Tibial artery (tissue), 4 donors: ENCODE measurements at regions not wholly inside any gene's neighbourhood (a gene's known extent, or its start where the extent isn't known, plus 50 kb on each side); places are given as distances from the start of the nearest gene placed in this dataset.
"Not testable (repeated sequence)": the region's sequence is repeated elsewhere in the genome, so short reads cannot be mapped to it uniquely, and the experiment has no call there.

Source experiments
- DNase-seq, 2 donors: peaks; one replicate each; pipeline ENCODE4 v3.0.0-alpha.2; 2019
- H3K27ac ChIP-seq, 2 donors: fragments of 200-600 bp; sonication (generic) in 1 of 2; 1 replicate in 1 of 2; 2 replicates in 1 of 2; pipeline ENCODE4 v1.5.1; 2018 to 2019; ENCODE audit warnings: mild to moderate bottlenecking in 1 of 2
- H3K27me3 ChIP-seq, 2 donors: fragments of 200-600 bp; sonication (generic) in 1 of 2; one replicate each; pipeline versions ENCODE4 v1.5.1 to v1.6.0; 2016 to 2019
- H3K36me3 ChIP-seq, 3 donors: fragments of 200-600 bp; sonication (generic) in 2 of 3; one replicate each; pipeline ENCODE4 v1.5.1; 2016 to 2019; ENCODE audit warnings: mild to moderate bottlenecking in 2 of 3
- H3K4me1 ChIP-seq, 4 donors: fragments of 200-600 bp; sonication (generic) in 2 of 4; 1 replicate in 3 of 4; 2 replicates in 1 of 4; pipeline ENCODE4 v1.5.1; 2016 to 2019
- H3K4me3 ChIP-seq, 2 donors: fragments of 200-600 bp; sonication (generic) in 1 of 2; 1 replicate in 1 of 2; 2 replicates in 1 of 2; pipeline ENCODE4 v1.5.1; 2018 to 2019; ENCODE audit warnings: mild to moderate bottlenecking in 2 of 2
- H3K9me3 ChIP-seq, 3 donors: fragments of 200-600 bp; sonication (generic) in 1 of 3; one replicate each; pipeline ENCODE4 v1.5.1; 2016 to 2019
- CTCF ChIP-seq, 2 experiments: fragments of 200-600 bp in 1 of 2; fragments of 450-650 bp in 1 of 2; IDR thresholded peaks; one replicate each; pipeline ENCODE4 v1.5.1; 2017 to 2019; ENCODE audit warnings: antibody characterized with exemption in 2 of 2, mild to moderate bottlenecking in 1 of 2, moderate library complexity in 1 of 2
- intact Hi-C: fragments of 100-400 bp; cut with DNase I; formaldehyde crosslinking; loops from one replicate; pipeline ENCODE4 v1.15.0; 2023; ENCODE audit warnings: low total_unique reads

GRCh38 chr10:11670381-11670780 is 58.9 kb upstream of the USP6NL start:
- no peak for DNase-seq
- Histone ChIP-seq H3K9me3 (no peaks in the 10 kb centered on the region), H3K36me3 (no peaks in the 10 kb centered on the region), H3K27ac (no peak overlapping the region), H3K27me3 (no peaks in the 10 kb centered on the region), H3K4me3 (no peak overlapping the region), H3K4me1 (no peaks in the 10 kb centered on the region)
- intact Hi-C loops, result no loop called here
- no peak for TF ChIP-seq CTCF (IDR thresholded peaks at IDR 0.05)

GRCh38 chr10:11668847-11669610 is 57.6 kb upstream of the USP6NL start:
- no peaks in the 10 kb centered on the region for H3K27me3 ChIP-seq
- TF ChIP-seq CTCF (IDR thresholded peaks at IDR 0.05), result no peak
- no peaks in the 10 kb centered on the region for H3K36me3 ChIP-seq
- H3K27ac ChIP-seq, result no peak overlapping the region
- DNase-seq, result no peak
- no peak overlapping the region for H3K4me3 ChIP-seq
- H3K9me3 ChIP-seq, result no peaks in the 10 kb centered on the region
- H3K4me1 ChIP-seq, result no peaks in the 10 kb centered on the region
- intact Hi-C loops, result no loop called here

- DNase-seq, result no peak
- Histone ChIP-seq H3K4me3 (no peak overlapping the region), H3K9me3 (no peaks in the 10 kb centered on the region)
These were observed 56.3 kb upstream of the USP6NL start for GRCh38 chr10:11667756-11668155.

DNA sequence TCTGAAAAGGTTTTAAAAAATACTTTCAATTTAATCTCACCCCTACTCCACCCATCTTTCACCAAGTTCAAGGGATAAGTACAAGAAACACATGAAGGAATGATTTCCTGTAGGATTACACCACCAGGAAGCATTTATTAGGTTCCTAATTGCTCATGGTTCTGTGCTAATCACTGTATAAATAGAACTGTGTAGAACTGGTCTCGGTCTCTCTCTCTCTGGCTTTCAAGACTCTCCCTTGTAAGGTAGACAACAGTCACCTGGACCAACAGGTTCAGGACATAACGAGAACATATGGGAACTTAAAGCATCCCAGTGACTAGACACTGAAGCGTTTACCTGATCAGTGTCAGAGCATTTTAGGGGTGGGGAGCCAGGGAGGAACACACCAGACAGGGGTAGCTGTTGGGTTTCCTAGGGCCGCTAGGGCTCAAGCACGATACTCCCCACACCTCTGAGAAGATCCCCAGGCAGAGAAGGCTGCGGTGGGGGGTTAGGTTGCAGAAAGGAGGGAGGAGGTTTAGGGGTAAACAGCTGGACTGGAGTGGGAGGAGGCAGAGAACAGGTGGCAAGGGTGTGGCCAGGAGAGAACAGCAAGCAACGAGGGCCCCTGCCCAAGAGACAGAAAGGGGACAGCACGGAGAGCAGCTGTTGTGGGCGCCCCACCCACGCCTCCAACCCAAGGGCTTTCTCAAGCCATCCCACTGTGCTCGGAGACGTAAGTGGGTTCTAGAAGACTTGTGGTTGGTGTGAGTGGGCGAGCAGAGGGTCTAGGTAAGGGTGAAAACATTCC is 52.5 kb upstream of the USP6NL start:
- Histone ChIP-seq H3K27ac (no peak overlapping the region), H3K27me3 (no peaks in the 10 kb centered on the region), H3K36me3 (no peaks in the 10 kb centered on the region), H3K9me3 (no peaks in the 10 kb centered on the region), H3K4me3 (no peak overlapping the region), H3K4me1 (no peaks in the 10 kb centered on the region)
- no peak for TF ChIP-seq CTCF (IDR thresholded peaks at IDR 0.05)
- intact Hi-C loops, result no loop called here
- no peak for DNase-seq

More at GRCh38 chr10:11667756-11668155, 56.3 kb upstream of the USP6NL start:
- Histone ChIP-seq H3K27me3 (no peaks in the 10 kb centered on the region), H3K36me3 (no peaks in the 10 kb centered on the region), H3K27ac (no peak overlapping the region), H3K4me1 (no peaks in the 10 kb centered on the region)
- intact Hi-C loops, result no loop called here
- no peak for TF ChIP-seq CTCF (IDR thresholded peaks at IDR 0.05)

- H3K27me3 ChIP-seq, intact Hi-C loops, DNase-seq, H3K4me1 ChIP-seq, H3K9me3 ChIP-seq, H3K4me3 ChIP-seq, H3K36me3 ChIP-seq, H3K27ac ChIP-seq: not testable (repeated sequence)
These were observed 51.7 kb upstream of the USP6NL start for GRCh38 chr10:11663126-11663515.

DNA sequence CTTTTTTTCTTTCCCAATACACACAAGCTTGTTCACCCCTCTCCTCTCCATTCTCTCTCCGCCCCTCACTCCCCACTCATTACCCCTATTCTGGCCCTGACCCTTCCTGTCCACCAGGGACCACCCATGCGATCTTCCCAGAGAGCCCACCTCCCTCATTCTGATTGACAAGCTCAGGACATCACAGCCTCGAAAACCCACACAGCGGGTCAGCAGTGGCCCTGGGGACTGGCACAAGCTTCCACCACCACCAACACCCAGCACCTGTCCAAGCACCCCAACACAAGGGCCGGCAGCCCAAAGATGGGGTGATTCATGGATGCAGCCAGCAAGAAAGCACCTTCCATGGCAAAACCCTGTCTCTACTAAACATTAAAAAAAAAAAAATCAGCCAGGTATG is 50.0 kb upstream of the USP6NL start:
- no peaks in the 10 kb centered on the region for H3K27me3 ChIP-seq
- no peak overlapping the region for H3K27ac ChIP-seq
- no peak overlapping the region for H3K4me3 ChIP-seq
- TF ChIP-seq CTCF (IDR thresholded peaks at IDR 0.05), result no peak
- H3K9me3 ChIP-seq, result no peaks in the 10 kb centered on the region
- intact Hi-C loops, result no loop called here
- H3K36me3 ChIP-seq, result no peaks in the 10 kb centered on the region
- H3K4me1 ChIP-seq, result no peaks in the 10 kb centered on the region
- no peak for DNase-seq
